ENCODE measurements at regions not wholly inside any gene's neighbourhood (a gene's known extent, or its start where the extent isn't known, plus 50 kb on each side); places are given as distances from the start of the nearest gene placed in this dataset.

GRCh38 chr7:131745390-131746248, 189.2 kb upstream of the PODXL start:
- H3K27me3 ChIP-seq (ENCODE audit: insufficient read depth, low read length), result no peaks in the 10 kb centered on the region
- TF ChIP-seq EZH2 (IDR thresholded peaks at IDR 0.05; ENCODE audit: borderline replicate concordance, low read length), result no peak
- no peak for TF ChIP-seq CTCF (IDR thresholded peaks at IDR 0.05; ENCODE audit: low read length)
- H3K79me2 ChIP-seq (ENCODE audit: insufficient read depth, low read length), result no peaks in the 10 kb centered on the region
- H2AFZ ChIP-seq (ENCODE audit: low read length), result no peak overlapping the region
- H3K4me2 ChIP-seq (ENCODE audit: low read length), result no peak overlapping the region
- no peaks in the 10 kb centered on the region for H3K36me3 ChIP-seq (ENCODE audit: insufficient read depth, low read length)
- no peak overlapping the region for H3K4me3 ChIP-seq (ENCODE audit: low read depth, low read length, poor library complexity, severe bottlenecking)
- H3K9ac ChIP-seq (ENCODE audit: low read length), result no peak overlapping the region
- H3K27ac ChIP-seq (ENCODE audit: low read depth, low read length, poor library complexity, severe bottlenecking), result no peak overlapping the region
- H3K9me2 ChIP-seq (ENCODE audit: low read depth, low read length), result no peaks in the 10 kb centered on the region
- H3K4me1 ChIP-seq (ENCODE audit: insufficient read depth, low read length, severe bottlenecking), result no peaks in the 10 kb centered on the region
- H4K20me1 ChIP-seq (ENCODE audit: insufficient read depth, low read length), result no peaks in the 10 kb centered on the region
- no peaks in the 10 kb centered on the region for H3K9me3 ChIP-seq (ENCODE audit: low read length)
- no peaks in the 10 kb centered on the region for H3F3A ChIP-seq (ENCODE audit: insufficient read depth, low read length)

- H3K4me1 ChIP-seq (ENCODE audit: insufficient read depth, low read length, severe bottlenecking), result no peaks in the 10 kb centered on the region
- no peak overlapping the region for H3K9ac ChIP-seq (ENCODE audit: low read length)
- no peaks in the 10 kb centered on the region for H3K36me3 ChIP-seq (ENCODE audit: insufficient read depth, low read length)
- no peaks in the 10 kb centered on the region for H3K9me2 ChIP-seq (ENCODE audit: low read depth, low read length)
- no peak overlapping the region for H3K4me3 ChIP-seq (ENCODE audit: low read depth, low read length, poor library complexity, severe bottlenecking)
- H3K9me3 ChIP-seq (ENCODE audit: low read length), result no peaks in the 10 kb centered on the region
- no peaks in the 10 kb centered on the region for H3K79me2 ChIP-seq (ENCODE audit: insufficient read depth, low read length)
- TF ChIP-seq EZH2 (IDR thresholded peaks at IDR 0.05; ENCODE audit: borderline replicate concordance, low read length), result no peak
- TF ChIP-seq CTCF (IDR thresholded peaks at IDR 0.05; ENCODE audit: low read length), result no peak
- H2AFZ ChIP-seq (ENCODE audit: low read length), result no peak overlapping the region
- no peaks in the 10 kb centered on the region for H3F3A ChIP-seq (ENCODE audit: insufficient read depth, low read length)
- H4K20me1 ChIP-seq (ENCODE audit: insufficient read depth, low read length), result no peaks in the 10 kb centered on the region
- H3K27ac ChIP-seq (ENCODE audit: low read depth, low read length, poor library complexity, severe bottlenecking), result no peak overlapping the region
- no peak overlapping the region for H3K4me2 ChIP-seq (ENCODE audit: low read length)
- H3K27me3 ChIP-seq (ENCODE audit: insufficient read depth, low read length), result no peaks in the 10 kb centered on the region; the same call in 1 of the 2 replicates
Measured at GRCh38 chr7:131741446-131741845, 185.0 kb upstream of the PODXL start.

- H2AFZ ChIP-seq (ENCODE audit: low read length), result no peak overlapping the region
- H3K27me3 ChIP-seq (ENCODE audit: insufficient read depth, low read length), result no peaks in the 10 kb centered on the region; the same call in 1 of the 2 replicates
- H3K9me3 ChIP-seq (ENCODE audit: low read length), result no peaks in the 10 kb centered on the region
- H3K4me2 ChIP-seq (ENCODE audit: low read length), result no peak overlapping the region
- no peaks in the 10 kb centered on the region for H3K9me2 ChIP-seq (ENCODE audit: low read depth, low read length)
- H3K79me2 ChIP-seq (ENCODE audit: insufficient read depth, low read length), result no peaks in the 10 kb centered on the region
- H3K9ac ChIP-seq (ENCODE audit: low read length), result no peak overlapping the region
- no peaks in the 10 kb centered on the region for H3K36me3 ChIP-seq (ENCODE audit: insufficient read depth, low read length)
- no peak overlapping the region for H3K4me3 ChIP-seq (ENCODE audit: low read depth, low read length, poor library complexity, severe bottlenecking)
- H3K4me1 ChIP-seq (ENCODE audit: insufficient read depth, low read length, severe bottlenecking), result no peaks in the 10 kb centered on the region
- H4K20me1 ChIP-seq (ENCODE audit: insufficient read depth, low read length), result no peaks in the 10 kb centered on the region
- no peak for TF ChIP-seq EZH2 (IDR thresholded peaks at IDR 0.05; ENCODE audit: borderline replicate concordance, low read length)
- TF ChIP-seq CTCF (IDR thresholded peaks at IDR 0.05; ENCODE audit: low read length), result no peak
- H3F3A ChIP-seq (ENCODE audit: insufficient read depth, low read length), result no peaks in the 10 kb centered on the region
- H3K27ac ChIP-seq (ENCODE audit: low read depth, low read length, poor library complexity, severe bottlenecking), result no peak overlapping the region
Measured at GRCh38 chr7:131737746-131738465, 181.5 kb upstream of the PODXL start.
